ENCODE measurements at regions not wholly inside any gene's neighbourhood (a gene's known extent, or its start where the extent isn't known, plus 50 kb on each side); places are given as distances from the start of the nearest gene placed in this dataset.

DNA sequence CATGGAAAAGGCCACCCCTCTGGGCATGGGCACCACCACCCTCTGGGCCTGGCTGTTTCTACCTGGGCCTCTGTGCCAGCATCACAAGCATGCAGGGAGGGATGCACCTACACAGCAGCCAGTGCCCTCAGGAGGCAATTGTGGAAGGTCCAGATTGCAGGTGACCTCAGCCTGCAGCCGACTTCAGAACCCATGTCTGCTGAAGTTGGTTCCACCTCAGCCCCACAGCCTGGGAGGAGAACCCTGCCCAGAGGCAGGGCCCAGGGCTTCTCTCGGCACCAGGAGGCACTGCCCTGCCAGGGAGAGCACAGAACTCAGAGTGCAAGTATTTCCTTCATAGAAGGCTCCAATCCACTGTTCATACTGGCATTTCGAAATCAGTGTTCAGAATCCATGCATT, 149.8 kb downstream of the TTLL2 start:
- no peaks in the 10 kb centered on the region for H4K20me1 ChIP-seq (ENCODE audit: insufficient read depth, low read length)
- no peaks in the 10 kb centered on the region for H3K36me3 ChIP-seq (ENCODE audit: insufficient read depth, low read length)
- no peaks in the 10 kb centered on the region for H3K4me1 ChIP-seq (ENCODE audit: insufficient read depth, low read length, severe bottlenecking)
- H3K4me2 ChIP-seq (ENCODE audit: low read length): no peak overlapping the region
- no peaks in the 10 kb centered on the region for H3K9me3 ChIP-seq (ENCODE audit: low read length)
- no peaks in the 10 kb centered on the region for H3K79me2 ChIP-seq (ENCODE audit: insufficient read depth, low read length)
- H3K9me2 ChIP-seq (ENCODE audit: low read depth, low read length): no peaks in the 10 kb centered on the region
- H3F3A ChIP-seq (ENCODE audit: insufficient read depth, low read length): no peaks in the 10 kb centered on the region
- H2AFZ ChIP-seq (ENCODE audit: low read length): no peak overlapping the region
- H3K9ac ChIP-seq (ENCODE audit: low read length): no peak overlapping the region
- no peak overlapping the region for H3K4me3 ChIP-seq (ENCODE audit: low read depth, low read length, poor library complexity, severe bottlenecking)
- no peaks in the 10 kb centered on the region for H3K27me3 ChIP-seq (ENCODE audit: insufficient read depth, low read length)
- H3K27ac ChIP-seq (ENCODE audit: low read depth, low read length, poor library complexity, severe bottlenecking): no peak overlapping the region
- TF ChIP-seq, protein P1, sequence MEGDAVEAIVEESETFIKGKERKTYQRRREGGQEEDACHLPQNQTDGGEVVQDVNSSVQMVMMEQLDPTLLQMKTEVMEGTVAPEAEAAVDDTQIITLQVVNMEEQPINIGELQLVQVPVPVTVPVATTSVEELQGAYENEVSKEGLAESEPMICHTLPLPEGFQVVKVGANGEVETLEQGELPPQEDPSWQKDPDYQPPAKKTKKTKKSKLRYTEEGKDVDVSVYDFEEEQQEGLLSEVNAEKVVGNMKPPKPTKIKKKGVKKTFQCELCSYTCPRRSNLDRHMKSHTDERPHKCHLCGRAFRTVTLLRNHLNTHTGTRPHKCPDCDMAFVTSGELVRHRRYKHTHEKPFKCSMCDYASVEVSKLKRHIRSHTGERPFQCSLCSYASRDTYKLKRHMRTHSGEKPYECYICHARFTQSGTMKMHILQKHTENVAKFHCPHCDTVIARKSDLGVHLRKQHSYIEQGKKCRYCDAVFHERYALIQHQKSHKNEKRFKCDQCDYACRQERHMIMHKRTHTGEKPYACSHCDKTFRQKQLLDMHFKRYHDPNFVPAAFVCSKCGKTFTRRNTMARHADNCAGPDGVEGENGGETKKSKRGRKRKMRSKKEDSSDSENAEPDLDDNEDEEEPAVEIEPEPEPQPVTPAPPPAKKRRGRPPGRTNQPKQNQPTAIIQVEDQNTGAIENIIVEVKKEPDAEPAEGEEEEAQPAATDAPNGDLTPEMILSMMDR (IDR thresholded peaks at IDR 0.05; ENCODE audit: low read length): no peak
- no peak for TF ChIP-seq EZH2 (IDR thresholded peaks at IDR 0.05; ENCODE audit: borderline replicate concordance, low read length)

DNA sequence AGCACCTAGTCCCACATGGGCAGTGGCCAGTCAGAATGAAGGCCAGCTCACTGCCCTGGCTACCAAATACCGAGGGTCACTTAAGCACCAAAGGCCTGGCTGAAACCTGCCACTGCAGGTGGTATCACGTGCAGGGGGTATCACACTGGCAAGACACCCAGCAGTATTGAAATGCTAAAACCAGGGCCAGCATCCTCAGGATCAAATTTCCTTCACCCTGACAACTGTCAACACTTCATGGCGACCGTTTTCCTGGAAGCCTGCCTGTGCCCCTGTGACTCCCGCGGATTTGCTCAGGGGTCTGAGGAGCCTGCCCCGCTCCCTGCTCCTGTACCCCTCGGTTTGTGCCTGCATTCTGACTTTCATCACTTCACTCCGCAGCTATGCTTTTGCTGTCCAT, 151.1 kb downstream of the TTLL2 start:
- H3K4me1 ChIP-seq (ENCODE audit: insufficient read depth, low read length, severe bottlenecking): no peaks in the 10 kb centered on the region
- no peaks in the 10 kb centered on the region for H4K20me1 ChIP-seq (ENCODE audit: insufficient read depth, low read length)
- no peaks in the 10 kb centered on the region for H3K36me3 ChIP-seq (ENCODE audit: insufficient read depth, low read length)
- no peak overlapping the region for H3K4me2 ChIP-seq (ENCODE audit: low read length)
- no peak overlapping the region for H3K27ac ChIP-seq (ENCODE audit: low read depth, low read length, poor library complexity, severe bottlenecking)
- H3K9me3 ChIP-seq (ENCODE audit: low read length): no peaks in the 10 kb centered on the region
- no peak for TF ChIP-seq EZH2 (IDR thresholded peaks at IDR 0.05; ENCODE audit: borderline replicate concordance, low read length)
- TF ChIP-seq, protein P1 (IDR thresholded peaks at IDR 0.05; ENCODE audit: low read length): no peak
- no peaks in the 10 kb centered on the region for H3K27me3 ChIP-seq (ENCODE audit: insufficient read depth, low read length)
- H3F3A ChIP-seq (ENCODE audit: insufficient read depth, low read length): no peaks in the 10 kb centered on the region
- H2AFZ ChIP-seq (ENCODE audit: low read length): no peak overlapping the region
- no peak overlapping the region for H3K9ac ChIP-seq (ENCODE audit: low read length)
- no peak overlapping the region for H3K4me3 ChIP-seq (ENCODE audit: low read depth, low read length, poor library complexity, severe bottlenecking)
- H3K9me2 ChIP-seq (ENCODE audit: low read depth, low read length): no peaks in the 10 kb centered on the region
- H3K79me2 ChIP-seq (ENCODE audit: insufficient read depth, low read length): no peaks in the 10 kb centered on the region

DNA sequence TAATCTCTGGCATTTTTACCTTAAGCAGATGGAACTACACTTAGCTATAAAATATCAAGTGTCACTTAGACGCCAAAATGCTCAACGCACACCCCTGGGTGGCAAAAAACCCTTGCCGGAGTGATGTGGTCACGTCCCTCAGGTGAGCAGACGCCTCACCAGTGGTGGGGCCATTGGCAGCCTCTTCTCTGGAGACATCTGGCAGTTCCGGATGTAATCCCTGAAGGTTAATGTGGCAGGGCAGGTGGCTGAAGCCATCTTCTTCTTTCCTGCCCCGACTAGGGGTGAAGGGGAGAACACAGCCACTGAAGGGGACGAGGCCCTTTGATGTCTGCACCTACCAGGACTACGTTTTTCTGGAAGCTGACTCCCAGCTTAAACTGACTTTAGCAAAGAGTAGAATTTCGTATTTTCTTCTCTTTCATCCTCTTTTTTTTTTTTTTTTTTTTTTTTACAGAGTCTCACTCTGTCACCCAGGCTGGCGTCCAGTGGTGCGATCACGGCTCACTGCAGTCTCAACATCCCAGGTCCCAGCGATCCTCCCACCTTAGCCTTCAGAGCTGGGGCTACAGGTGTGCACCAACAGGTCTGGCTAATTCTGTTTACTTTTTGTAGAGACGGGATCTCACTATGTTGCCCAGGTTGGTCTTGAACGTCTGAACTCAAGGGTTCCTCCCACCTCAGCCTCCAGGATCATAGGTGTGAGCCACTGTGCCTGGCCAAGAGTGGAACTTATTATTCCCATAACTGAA, 152.1 kb downstream of the TTLL2 start:
- Histone ChIP-seq H3K27me3 (ENCODE audit: insufficient read depth, low read length) (no peaks in the 10 kb centered on the region), H3K9ac (ENCODE audit: low read length) (no peak overlapping the region), H3K4me1 (ENCODE audit: insufficient read depth, low read length, severe bottlenecking) (no peaks in the 10 kb centered on the region), H3F3A (ENCODE audit: insufficient read depth, low read length) (no peaks in the 10 kb centered on the region), H4K20me1 (ENCODE audit: insufficient read depth, low read length) (no peaks in the 10 kb centered on the region), H2AFZ (ENCODE audit: low read length) (no peak overlapping the region), H3K4me3 (ENCODE audit: low read depth, low read length, poor library complexity, severe bottlenecking) (no peak overlapping the region), H3K36me3 (ENCODE audit: insufficient read depth, low read length) (no peaks in the 10 kb centered on the region), H3K79me2 (ENCODE audit: insufficient read depth, low read length) (no peaks in the 10 kb centered on the region), H3K9me2 (ENCODE audit: low read depth, low read length) (no peaks in the 10 kb centered on the region), H3K27ac (ENCODE audit: low read depth, low read length, poor library complexity, severe bottlenecking) (no peak overlapping the region), H3K9me3 (ENCODE audit: low read length) (no peaks in the 10 kb centered on the region), H3K4me2 (ENCODE audit: low read length) (no peak overlapping the region)
- TF ChIP-seq, protein P1 (IDR thresholded peaks at IDR 0.05; ENCODE audit: low read length): no peak
- TF ChIP-seq EZH2 (IDR thresholded peaks at IDR 0.05; ENCODE audit: borderline replicate concordance, low read length): no peak

All from OCI-LY1 (cell line).